Neuronal stem cell (in vitro differentiated cells): ENCODE measurements at regions not wholly inside any gene's neighbourhood (a gene's known extent, or its start where the extent isn't known, plus 50 kb on each side); places are given as distances from the start of the nearest gene placed in this dataset.

ENCODE experiments used
- DNase-seq: peaks from one replicate; pipeline ENCODE4 v3.0.0-alpha.2; 2013; ENCODE audit warnings: low spot score
- H2AFZ ChIP-seq: one replicate; pipeline ENCODE4 v1.6.1; 2013; ENCODE audit warnings: mild to moderate bottlenecking, low read length, inconsistent platforms
- H2AK5ac ChIP-seq: 2 replicates; pipeline ENCODE4 v1.6.1; 2013; ENCODE audit warnings: low read depth, mild to moderate bottlenecking, inconsistent platforms, low read length, moderate library complexity, mixed read lengths
- H2BK120ac ChIP-seq: 2 replicates; pipeline ENCODE4 v1.6.1; 2013; ENCODE audit warnings: low read depth, mild to moderate bottlenecking, inconsistent platforms, low read length, moderate library complexity, mixed read lengths
- H2BK12ac ChIP-seq: one replicate; pipeline ENCODE4 v1.6.1; 2013; ENCODE audit warnings: low read length, inconsistent platforms
- H2BK15ac ChIP-seq: 2 replicates; pipeline ENCODE4 v1.6.1; 2013; ENCODE audit warnings: mild to moderate bottlenecking, low read length, inconsistent platforms, mixed read lengths
- H2BK5ac ChIP-seq: one replicate; pipeline ENCODE4 v1.6.1; 2013; ENCODE audit warnings: inconsistent platforms, mild to moderate bottlenecking, low read length, moderate library complexity
- H3K14ac ChIP-seq: one replicate; pipeline ENCODE4 v1.6.1; 2013; ENCODE audit warnings: low read length, inconsistent platforms
- H3K18ac ChIP-seq: 2 replicates; pipeline ENCODE4 v1.6.1; 2013; ENCODE audit warnings: low read length, inconsistent platforms
- H3K23ac ChIP-seq: 2 replicates; pipeline ENCODE4 v1.6.1; 2013; ENCODE audit warnings: low read depth, mild to moderate bottlenecking, mixed read lengths, low read length, inconsistent platforms; ENCODE audit not compliant: poor library complexity
- H3K27ac ChIP-seq: replicated peaks from 3 replicates; pipeline ENCODE4 v1.5.1; 2013; ENCODE audit warnings: low read length, inconsistent platforms
- H3K27me3 ChIP-seq, 3 experiments: 2 replicates each; pipeline ENCODE4 v1.6.1; 2013; ENCODE audit warnings: low read length in 3 of 3, mild to moderate bottlenecking in 2 of 3, inconsistent platforms in 1 of 3, low read depth in 1 of 3, mixed read lengths in 1 of 3, moderate library complexity in 1 of 3; ENCODE audit not compliant: control insufficient read depth in 3 of 3, insufficient read depth in 3 of 3
- H3K36me3 ChIP-seq, 2 donors: replicated peaks in 1 of 2; 2 replicates each; pipeline ENCODE4 v1.6.1; 2013; ENCODE audit warnings: low read length in 2 of 2; ENCODE audit not compliant: control insufficient read depth in 2 of 2, insufficient read depth in 2 of 2
- H3K4ac ChIP-seq: 2 replicates; pipeline ENCODE4 v1.6.1; 2013; ENCODE audit warnings: inconsistent platforms, mild to moderate bottlenecking, low read length, moderate library complexity
- H3K4me1 ChIP-seq, 2 donors: 1 replicate in 1 of 2; 2 replicates in 1 of 2; pipeline ENCODE4 v1.6.1; 2013; ENCODE audit warnings: low read length in 2 of 2, low read depth in 1 of 2; ENCODE audit not compliant: control insufficient read depth in 2 of 2, insufficient read depth in 1 of 2
- H3K4me2 ChIP-seq: one replicate; pipeline ENCODE4 v1.6.1; 2013; ENCODE audit warnings: mild to moderate bottlenecking, low read length, inconsistent platforms; ENCODE audit not compliant: insufficient read depth, poor library complexity, severe bottlenecking
- H3K4me3 ChIP-seq, 2 donors: 2 replicates each; pipeline ENCODE4 v1.5.1; 2013; ENCODE audit warnings: low read length in 2 of 2, mild to moderate bottlenecking in 2 of 2, inconsistent platforms in 1 of 2, moderate library complexity in 1 of 2
- H3K79me1 ChIP-seq: one replicate; pipeline ENCODE4 v1.6.1; 2013; ENCODE audit warnings: low read depth, mild to moderate bottlenecking, inconsistent platforms, low read length, moderate library complexity
- H3K9ac ChIP-seq: one replicate; pipeline ENCODE4 v1.6.1; 2013; ENCODE audit warnings: mild to moderate bottlenecking, low read depth, low read length, inconsistent platforms; ENCODE audit not compliant: poor library complexity
- H3K9me3 ChIP-seq, 2 donors: replicated peaks in 1 of 2; 2 replicates each; pipeline versions ENCODE3 to v1.6.1; 2013; ENCODE audit warnings: low read length in 2 of 2, mild to moderate bottlenecking in 2 of 2, inconsistent platforms in 1 of 2, low read depth in 1 of 2, mixed read lengths in 1 of 2, moderate library complexity in 1 of 2; ENCODE audit not compliant: control insufficient read depth in 2 of 2, insufficient read depth in 1 of 2
- H4K8ac ChIP-seq: one replicate; pipeline ENCODE4 v1.6.1; 2013; ENCODE audit warnings: low read depth, mild to moderate bottlenecking, inconsistent platforms, low read length, moderate library complexity
- H4K91ac ChIP-seq: one replicate; pipeline ENCODE4 v1.6.1; 2013; ENCODE audit warnings: low read length, low read depth, mild to moderate bottlenecking, inconsistent platforms; ENCODE audit not compliant: poor library complexity
- WGBS, 2 donors: extraction: QIAGEN DNeasy Blood & Tissue Kit; methylation state at CpG; one replicate each; pipeline ENCODE4 v1.1.7; 2013; ENCODE audit warnings: missing lambda C conversion rate in 2 of 2, mixed read lengths in 1 of 2; ENCODE audit not compliant: insufficient read length in 2 of 2, insufficient replicate concordance in 1 of 2; ENCODE audit errors: extremely low coverage in 2 of 2; 5-methylcytosine and 5-hydroxymethylcytosine counted together

GRCh38 chr18:29912351-29912750 is 1130.2 kb downstream of the DSC3 start:
- peak overlapping the region; percentile 15 for H3K18ac ChIP-seq
- no CpG with 5 or more reads among the region's 7 CpGs for WGBS, 2 donors

GRCh38 chr18:29892960-29893558 is 1149.5 kb downstream of the DSC3 start:
- H2BK15ac ChIP-seq, result no peak overlapping the region
- no peak overlapping the region for H3K14ac ChIP-seq
- WGBS, 2 donors, result no CpG with 5 or more reads among the region's 2 CpGs
- no peaks in the 10 kb centered on the region for H3K4me1 ChIP-seq
- H3K79me1 ChIP-seq, result no peaks in the 10 kb centered on the region
- H3K4ac ChIP-seq, result no peak overlapping the region
- H3K4me2 ChIP-seq, result no peak overlapping the region
- no peak overlapping the region for H3K18ac ChIP-seq
- H4K91ac ChIP-seq, result no peak overlapping the region
- H3K36me3 ChIP-seq, result no peaks in the 10 kb centered on the region
- no peak overlapping the region for H2AK5ac ChIP-seq
- H3K9ac ChIP-seq, result no peak overlapping the region
- H2BK12ac ChIP-seq, result no peak overlapping the region
- H2BK120ac ChIP-seq, result no peak overlapping the region
- no peak overlapping the region for H4K8ac ChIP-seq
- no peak overlapping the region for H3K4me3 ChIP-seq
- DNase-seq, result no peak
- no peak overlapping the region for H3K23ac ChIP-seq
- H2AFZ ChIP-seq, result no peak overlapping the region
- no peak overlapping the region for H2BK5ac ChIP-seq
- no peaks in the 10 kb centered on the region for H3K27me3 ChIP-seq
- no peak overlapping the region for H3K27ac ChIP-seq
- no peaks in the 10 kb centered on the region for H3K9me3 ChIP-seq

More at GRCh38 chr18:29912351-29912750, 1130.2 kb downstream of the DSC3 start:
- Histone ChIP-seq H4K91ac (no peak overlapping the region), H3K4me1 (peaks cover 0 to 3% of the 10 kb centered on the region in 2 donors), H3K36me3 (no peaks in the 10 kb centered on the region), H3K14ac (peak overlapping the region; percentile 63), H3K27me3 (no peaks in the 10 kb centered on the region), H3K4me2 (no peak overlapping the region), H4K8ac (no peak overlapping the region), H2AK5ac (peak overlapping the region; percentile 10), H2AFZ (no peak overlapping the region), H3K9me3 (peaks cover 0 to 5% of the 10 kb centered on the region in 2 donors), H2BK5ac (no peak overlapping the region), H3K4me3 (no peak overlapping the region), H2BK12ac (no peak overlapping the region), H3K79me1 (no peaks in the 10 kb centered on the region), H3K27ac (no peak overlapping the region), H3K4ac (no peak overlapping the region), H2BK15ac (no peak overlapping the region), H2BK120ac (no peak overlapping the region), H3K9ac (no peak overlapping the region), H3K23ac (no peak overlapping the region)
- DNase-seq, result no peak

GRCh38 chr18:29883114-29883513 is 1159.4 kb downstream of the DSC3 start:
- no peak overlapping the region for H2AK5ac ChIP-seq
- no peaks in the 10 kb centered on the region for H3K79me1 ChIP-seq
- no peak overlapping the region for H3K14ac ChIP-seq
- no peaks in the 10 kb centered on the region for H3K9me3 ChIP-seq
- no peak overlapping the region for H4K8ac ChIP-seq
- H3K4me1 ChIP-seq, result no peaks in the 10 kb centered on the region
- H4K91ac ChIP-seq, result no peak overlapping the region
- H3K9ac ChIP-seq, result no peak overlapping the region
- no peak overlapping the region for H3K27ac ChIP-seq
- H3K23ac ChIP-seq, result no peak overlapping the region
- DNase-seq, result no peak
- no peak overlapping the region for H3K4ac ChIP-seq
- H2BK15ac ChIP-seq, result no peak overlapping the region
- H3K18ac ChIP-seq, result no peak overlapping the region
- H2BK120ac ChIP-seq, result no peak overlapping the region
- no peaks in the 10 kb centered on the region for H3K27me3 ChIP-seq
- no peak overlapping the region for H2BK5ac ChIP-seq
- H3K4me3 ChIP-seq, result no peak overlapping the region
- no peak overlapping the region for H2AFZ ChIP-seq
- H3K4me2 ChIP-seq, result no peak overlapping the region
- no peaks in the 10 kb centered on the region for H3K36me3 ChIP-seq
- H2BK12ac ChIP-seq, result no peak overlapping the region

- H3K4me2 ChIP-seq, result no peak overlapping the region
- H3K9ac ChIP-seq, result no peak overlapping the region
- no peak overlapping the region for H4K8ac ChIP-seq
- H2BK12ac ChIP-seq, result no peak overlapping the region
- no peaks in the 10 kb centered on the region for H3K36me3 ChIP-seq
- no peaks in the 10 kb centered on the region for H3K79me1 ChIP-seq
- no peak overlapping the region for H2BK5ac ChIP-seq
- no peak overlapping the region for H2BK120ac ChIP-seq
- no peaks in the 10 kb centered on the region for H3K27me3 ChIP-seq
- H3K14ac ChIP-seq, result no peak overlapping the region
- H2AFZ ChIP-seq, result no peak overlapping the region
- no peak overlapping the region for H3K4ac ChIP-seq
- no peak overlapping the region for H3K4me3 ChIP-seq
- H3K27ac ChIP-seq, result no peak overlapping the region
- H3K23ac ChIP-seq, result no peak overlapping the region
- DNase-seq, result no peak
- no peak overlapping the region for H2AK5ac ChIP-seq
- no peaks in the 10 kb centered on the region for H3K4me1 ChIP-seq
- H4K91ac ChIP-seq, result no peak overlapping the region
- H2BK15ac ChIP-seq, result no peak overlapping the region
- WGBS, 2 donors, result no CpG with 5 or more reads among the region's 1 CpG
- H3K9me3 ChIP-seq, result no peaks in the 10 kb centered on the region
- no peak overlapping the region for H3K18ac ChIP-seq
These were observed 1159.9 kb downstream of the DSC3 start for GRCh38 chr18:29882620-29883019.
